NB4 (cell line): ENCODE measurements at regions not wholly inside any gene's neighbourhood (a gene's known extent, or its start where the extent isn't known, plus 50 kb on each side); places are given as distances from the start of the nearest gene placed in this dataset.

Source experiments
- CTCF ChIP-seq: IDR thresholded peaks from one replicate; pipeline ENCODE4 v1.5.1; 2012; ENCODE audit warnings: low read depth, low read length
- MAX ChIP-seq: IDR thresholded peaks from 2 replicates; pipeline ENCODE4 v1.6.1; 2011; ENCODE audit warnings: low read depth, low read length
- POLR2A ChIP-seq: IDR thresholded peaks from 2 replicates; pipeline ENCODE4 v1.6.1; 2011; ENCODE audit warnings: mild to moderate bottlenecking; ENCODE audit not compliant: insufficient read length; ENCODE audit errors: extremely low read depth

GRCh38 chr4:11799196-11799595, 370.5 kb upstream of the HS3ST1 start:
- TF ChIP-seq CTCF, result no peak
- TF ChIP-seq POLR2A, result no peak
- no peak for TF ChIP-seq MAX
